Panc1 (cell line): ENCODE measurements at regions not wholly inside any gene's neighbourhood (a gene's known extent, or its start where the extent isn't known, plus 50 kb on each side); places are given as distances from the start of the nearest gene placed in this dataset.

Experiments
- ATAC-seq: fragments of 200-7000 bp; cut with Tn5 transposase; 2 replicates; pipeline ENCODE4 v1.9.1; 2020; ENCODE audit warnings: mild to moderate bottlenecking, moderate library complexity
- BruUV-seq: library from RNA; stranded (reverse); fragments of 400-500 nt; replicated peaks from 2 replicates; lab custom pipeline; 2021; lab: Mats Ljungman, UMichigan
- CTCF ChIA-PET: fragments of 300-600 bp; sonication (Branson Sonifier 250); formaldehyde crosslinking; loops from one replicate; lab custom pipeline; 2022; ENCODE audit warnings: antibody characterized with exemption; lab: Charles Lee
- POLR2A ChIA-PET: fragments of 300-600 bp; sonication (Branson Sonifier 250); formaldehyde crosslinking; loops from one replicate; lab custom pipeline; 2022; ENCODE audit warnings: antibody characterized with exemption; lab: Charles Lee
- DNase-seq: peaks from one replicate; pipeline ENCODE4 v3.0.0-alpha.2; 2010; ENCODE audit warnings: low read depth, low spot score
- H3K27ac ChIP-seq: 2 replicates; pipeline ENCODE4 v1.5.1; 2011; ENCODE audit warnings: mild to moderate bottlenecking, low read length, inconsistent platforms
- H3K27me3 ChIP-seq: fragments of 200-500 bp; sonication (Bioruptor generic); 2 replicates; pipeline ENCODE4 v1.6.0; 2014; ENCODE audit warnings: low read length, inconsistent platforms; ENCODE audit not compliant: control insufficient read depth, insufficient read depth
- H3K36me3 ChIP-seq: fragments of 200-500 bp; sonication (Bioruptor generic); 2 replicates; pipeline ENCODE4 v1.5.1; 2014; ENCODE audit warnings: inconsistent platforms, mild to moderate bottlenecking, low read length, moderate library complexity; ENCODE audit not compliant: control insufficient read depth, insufficient read depth
- H3K4me1 ChIP-seq: 2 replicates; pipeline ENCODE4 v1.5.1; 2011; ENCODE audit warnings: inconsistent platforms, mild to moderate bottlenecking, low read length, moderate library complexity; ENCODE audit not compliant: control insufficient read depth, insufficient read depth
- H3K4me3 ChIP-seq, 2 experiments: 2 replicates each; pipeline ENCODE4 v1.5.1; 2011 to 2012; ENCODE audit warnings: low read depth in 2 of 2, low read length in 2 of 2, mild to moderate bottlenecking in 2 of 2, inconsistent platforms in 1 of 2, moderate library complexity in 1 of 2
- H3K9me3 ChIP-seq: fragments of 200-500 bp; sonication (Bioruptor generic); 2 replicates; pipeline ENCODE4 v1.5.1; 2014; ENCODE audit warnings: low read depth, mild to moderate bottlenecking, inconsistent platforms, low read length, moderate library complexity; ENCODE audit not compliant: control insufficient read depth, insufficient read depth
- POLR2AphosphoS5 ChIP-seq: IDR thresholded peaks from 2 replicates; pipeline ENCODE4 v1.6.1; 2012; ENCODE audit warnings: mild to moderate bottlenecking, low read depth, low read length, moderate library complexity
- SIN3A ChIP-seq: IDR thresholded peaks from 2 replicates; pipeline ENCODE4 v1.6.1; 2012; ENCODE audit warnings: low read depth, mild to moderate bottlenecking, low read length, moderate library complexity, borderline replicate concordance; ENCODE audit not compliant: insufficient read depth
- TCF7L2 ChIP-seq: IDR thresholded peaks from 2 replicates; pipeline ENCODE4 v1.6.1; 2011; ENCODE audit warnings: mild to moderate bottlenecking, low read depth, low read length, inconsistent platforms
- in situ Hi-C: cut with HindIII; loops from 2 replicates; pipeline ENCODE4 v1.10.0; 2016; ENCODE audit warnings: low sequenced_read_pairs, low pct_unique_long_range_greater_than_20kb
- intact Hi-C: fragments of 100-400 bp; cut with micrococcal nuclease; formaldehyde crosslinking; loops from one replicate; pipeline ENCODE4 v1.10.0; 2022; ENCODE audit not compliant: unreplicated experiment
- TF ChIP-seq, protein P1 (sequence below): fragments of 450-650 bp; IDR thresholded peaks from 2 replicates; pipeline ENCODE4 v1.5.1; 2017; ENCODE audit warnings: mild to moderate bottlenecking
- TF ChIP-seq, protein P2 (sequence below), 2 experiments: IDR thresholded peaks; 2 replicates each; pipeline ENCODE4 v1.6.1; 2011 to 2012; ENCODE audit warnings: low read depth in 2 of 2, control low read depth in 1 of 2, low read length in 1 of 2, mild to moderate bottlenecking in 1 of 2, moderate library complexity in 1 of 2; ENCODE audit not compliant: insufficient read depth in 1 of 2

DNA sequence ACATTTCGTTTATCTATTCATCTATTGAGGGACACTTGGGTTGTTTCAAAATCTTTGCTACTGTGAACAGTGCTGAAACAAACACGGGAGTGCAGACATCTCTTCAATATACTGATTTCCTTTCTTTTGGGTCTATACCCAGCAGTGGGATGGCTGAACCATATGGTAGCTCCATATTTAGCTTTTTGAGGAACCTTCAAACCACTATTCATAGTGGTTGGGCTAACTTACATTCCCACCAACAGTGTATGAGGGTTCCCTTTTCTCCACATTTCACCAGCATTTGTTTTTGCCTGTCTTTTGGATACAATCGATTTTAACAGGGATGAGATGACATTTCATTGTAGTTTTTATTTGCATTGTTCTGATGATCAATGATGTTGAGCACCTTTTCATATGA is 798.2 kb downstream of the UQCRFS1 start:
- TF ChIP-seq, protein P1, sequence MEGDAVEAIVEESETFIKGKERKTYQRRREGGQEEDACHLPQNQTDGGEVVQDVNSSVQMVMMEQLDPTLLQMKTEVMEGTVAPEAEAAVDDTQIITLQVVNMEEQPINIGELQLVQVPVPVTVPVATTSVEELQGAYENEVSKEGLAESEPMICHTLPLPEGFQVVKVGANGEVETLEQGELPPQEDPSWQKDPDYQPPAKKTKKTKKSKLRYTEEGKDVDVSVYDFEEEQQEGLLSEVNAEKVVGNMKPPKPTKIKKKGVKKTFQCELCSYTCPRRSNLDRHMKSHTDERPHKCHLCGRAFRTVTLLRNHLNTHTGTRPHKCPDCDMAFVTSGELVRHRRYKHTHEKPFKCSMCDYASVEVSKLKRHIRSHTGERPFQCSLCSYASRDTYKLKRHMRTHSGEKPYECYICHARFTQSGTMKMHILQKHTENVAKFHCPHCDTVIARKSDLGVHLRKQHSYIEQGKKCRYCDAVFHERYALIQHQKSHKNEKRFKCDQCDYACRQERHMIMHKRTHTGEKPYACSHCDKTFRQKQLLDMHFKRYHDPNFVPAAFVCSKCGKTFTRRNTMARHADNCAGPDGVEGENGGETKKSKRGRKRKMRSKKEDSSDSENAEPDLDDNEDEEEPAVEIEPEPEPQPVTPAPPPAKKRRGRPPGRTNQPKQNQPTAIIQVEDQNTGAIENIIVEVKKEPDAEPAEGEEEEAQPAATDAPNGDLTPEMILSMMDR: no peak
- TF ChIP-seq POLR2AphosphoS5 (no peak), TCF7L2 (no peak)
- TF ChIP-seq, protein P2, sequence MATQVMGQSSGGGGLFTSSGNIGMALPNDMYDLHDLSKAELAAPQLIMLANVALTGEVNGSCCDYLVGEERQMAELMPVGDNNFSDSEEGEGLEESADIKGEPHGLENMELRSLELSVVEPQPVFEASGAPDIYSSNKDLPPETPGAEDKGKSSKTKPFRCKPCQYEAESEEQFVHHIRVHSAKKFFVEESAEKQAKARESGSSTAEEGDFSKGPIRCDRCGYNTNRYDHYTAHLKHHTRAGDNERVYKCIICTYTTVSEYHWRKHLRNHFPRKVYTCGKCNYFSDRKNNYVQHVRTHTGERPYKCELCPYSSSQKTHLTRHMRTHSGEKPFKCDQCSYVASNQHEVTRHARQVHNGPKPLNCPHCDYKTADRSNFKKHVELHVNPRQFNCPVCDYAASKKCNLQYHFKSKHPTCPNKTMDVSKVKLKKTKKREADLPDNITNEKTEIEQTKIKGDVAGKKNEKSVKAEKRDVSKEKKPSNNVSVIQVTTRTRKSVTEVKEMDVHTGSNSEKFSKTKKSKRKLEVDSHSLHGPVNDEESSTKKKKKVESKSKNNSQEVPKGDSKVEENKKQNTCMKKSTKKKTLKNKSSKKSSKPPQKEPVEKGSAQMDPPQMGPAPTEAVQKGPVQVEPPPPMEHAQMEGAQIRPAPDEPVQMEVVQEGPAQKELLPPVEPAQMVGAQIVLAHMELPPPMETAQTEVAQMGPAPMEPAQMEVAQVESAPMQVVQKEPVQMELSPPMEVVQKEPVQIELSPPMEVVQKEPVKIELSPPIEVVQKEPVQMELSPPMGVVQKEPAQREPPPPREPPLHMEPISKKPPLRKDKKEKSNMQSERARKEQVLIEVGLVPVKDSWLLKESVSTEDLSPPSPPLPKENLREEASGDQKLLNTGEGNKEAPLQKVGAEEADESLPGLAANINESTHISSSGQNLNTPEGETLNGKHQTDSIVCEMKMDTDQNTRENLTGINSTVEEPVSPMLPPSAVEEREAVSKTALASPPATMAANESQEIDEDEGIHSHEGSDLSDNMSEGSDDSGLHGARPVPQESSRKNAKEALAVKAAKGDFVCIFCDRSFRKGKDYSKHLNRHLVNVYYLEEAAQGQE (IDR thresholded peaks at IDR 0.05; ENCODE audit: insufficient read depth in 1 of 2, low read depth in 2 of 2, low read length in 1 of 2): no peak
- POLR2A ChIA-PET: no interaction called here
- Histone ChIP-seq H3K27ac (no peak overlapping the region), H3K9me3 (no peaks in the 10 kb centered on the region), H3K27me3 (no peaks in the 10 kb centered on the region), H3K36me3 (no peaks in the 10 kb centered on the region), H3K4me3 (no peak overlapping the region), H3K4me1 (no peaks in the 10 kb centered on the region)
- DNase-seq (no peak), ATAC-seq (no peak)
- in situ Hi-C loops (no loop called here), intact Hi-C loops (no loop called here)
- no TSS peak for BruUV-seq
- CTCF ChIA-PET: no interaction called here

DNA sequence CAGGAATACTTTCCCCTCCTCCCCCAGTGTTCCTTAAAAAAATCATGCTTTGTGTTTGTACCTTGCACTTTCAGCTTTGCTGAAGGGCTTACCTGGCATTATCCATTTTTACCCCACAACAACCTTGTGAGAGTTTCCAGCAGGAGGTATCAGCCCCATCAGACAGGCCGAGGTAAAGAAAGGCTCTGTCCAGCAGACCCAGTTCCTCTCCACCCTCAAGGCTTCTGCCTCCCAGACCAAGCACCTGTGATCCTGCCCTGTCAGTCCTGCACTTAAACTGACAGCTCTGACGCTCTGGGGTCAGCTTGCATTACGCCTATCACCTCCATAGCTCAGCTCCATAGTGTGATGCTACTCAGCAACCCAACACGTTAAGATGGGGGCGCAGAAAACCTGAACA is 803.1 kb downstream of the UQCRFS1 start:
- H3K4me3 ChIP-seq: no peak overlapping the region
- intact Hi-C loops (no loop called here), in situ Hi-C loops (no loop called here)
- H3K4me1 ChIP-seq: no peaks in the 10 kb centered on the region
- no peaks in the 10 kb centered on the region for H3K27me3 ChIP-seq
- DNase-seq (no peak), ATAC-seq (no peak)
- no TSS peak for BruUV-seq
- POLR2A ChIA-PET: no interaction called here
- CTCF ChIA-PET: no interaction called here
- no peak overlapping the region for H3K27ac ChIP-seq
- H3K36me3 ChIP-seq: no peaks in the 10 kb centered on the region
- no peaks in the 10 kb centered on the region for H3K9me3 ChIP-seq
- TF ChIP-seq, protein P1: no peak
- TF ChIP-seq POLR2AphosphoS5 (no peak), TCF7L2 (no peak), SIN3A (no peak)
- TF ChIP-seq, protein P2 (IDR thresholded peaks at IDR 0.05; ENCODE audit: insufficient read depth in 1 of 2, low read depth in 2 of 2, low read length in 1 of 2): no peak
